Stimulated activated CD8-positive, alpha-beta memory T cell treated with anti-CD3 and anti-CD28 coated beads, Interleukin-15, amount 100 ng/mL, for 1 hour (primary cell): ENCODE measurements at regions not wholly inside any gene's neighbourhood (a gene's known extent, or its start where the extent isn't known, plus 50 kb on each side); places are given as distances from the start of the nearest gene placed in this dataset.
"Not testable (repeated sequence)": the region's sequence is repeated elsewhere in the genome, so short reads cannot be mapped to it uniquely, and the experiment has no call there.

Source experiments
- DNase-seq: peaks from one replicate; pipeline ENCODE4 v3.0.0-alpha.2; 2020; ENCODE audit warnings: low read depth

DNA sequence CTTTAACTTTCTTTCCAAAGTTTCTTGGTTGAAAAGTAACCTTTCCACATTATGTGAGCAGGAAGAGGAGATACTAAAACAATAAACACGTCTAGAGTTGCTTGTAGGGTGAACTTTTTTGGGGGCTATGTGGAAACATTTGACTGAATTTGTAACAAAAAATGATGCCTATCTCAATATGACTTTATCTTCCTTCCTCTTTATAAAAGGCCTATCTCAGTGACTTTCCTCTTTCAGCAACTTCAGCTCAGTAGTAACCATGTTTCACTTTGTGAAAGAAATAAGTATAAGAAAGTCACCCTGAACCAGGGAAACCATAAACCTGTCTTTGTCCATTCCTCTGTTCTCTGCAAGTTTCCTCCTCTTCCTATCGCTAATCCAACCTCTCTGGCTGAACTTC is 124.7 kb upstream of the TMEM164 start:
- DNase-seq: no peak

DNA sequence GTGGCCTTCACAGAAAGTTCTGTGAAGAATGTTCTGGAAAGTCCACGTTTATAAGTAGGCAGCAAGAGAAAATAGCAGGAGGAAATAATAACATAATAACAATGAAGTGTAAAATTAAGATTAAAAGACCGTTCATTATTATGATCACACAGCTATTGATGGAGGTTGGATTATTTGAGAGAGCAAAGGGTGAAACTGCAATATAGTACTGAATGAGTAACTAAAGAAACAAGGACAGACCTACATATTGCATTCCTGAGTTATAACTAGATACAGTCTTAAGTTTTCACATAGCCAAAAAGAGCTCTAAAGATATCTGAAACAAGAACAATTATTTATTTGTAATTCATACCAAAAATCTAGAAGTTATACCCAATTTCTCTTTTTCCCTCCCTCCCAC is 122.9 kb upstream of the TMEM164 start:
- DNase-seq: no peak

DNA sequence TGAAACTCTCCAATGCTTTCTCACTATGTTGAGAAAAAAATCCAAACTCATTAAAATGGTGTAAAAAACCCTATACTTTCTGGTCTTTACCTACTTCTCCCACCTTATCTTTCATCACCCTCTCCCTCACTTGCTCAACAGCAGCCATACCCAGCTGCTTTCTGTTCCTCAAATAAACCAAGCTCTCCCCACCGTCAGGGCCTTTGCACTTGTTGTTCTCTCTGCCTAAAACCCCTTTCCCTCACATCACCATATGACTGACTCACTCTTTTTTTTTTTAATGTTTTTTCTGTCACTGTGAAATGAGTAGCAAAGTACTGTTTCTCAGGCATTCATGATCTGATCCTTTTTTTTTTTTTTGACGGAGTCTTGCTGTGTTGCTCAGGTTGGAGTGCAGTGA is 122.3 kb upstream of the TMEM164 start:
- no peak for DNase-seq

DNA sequence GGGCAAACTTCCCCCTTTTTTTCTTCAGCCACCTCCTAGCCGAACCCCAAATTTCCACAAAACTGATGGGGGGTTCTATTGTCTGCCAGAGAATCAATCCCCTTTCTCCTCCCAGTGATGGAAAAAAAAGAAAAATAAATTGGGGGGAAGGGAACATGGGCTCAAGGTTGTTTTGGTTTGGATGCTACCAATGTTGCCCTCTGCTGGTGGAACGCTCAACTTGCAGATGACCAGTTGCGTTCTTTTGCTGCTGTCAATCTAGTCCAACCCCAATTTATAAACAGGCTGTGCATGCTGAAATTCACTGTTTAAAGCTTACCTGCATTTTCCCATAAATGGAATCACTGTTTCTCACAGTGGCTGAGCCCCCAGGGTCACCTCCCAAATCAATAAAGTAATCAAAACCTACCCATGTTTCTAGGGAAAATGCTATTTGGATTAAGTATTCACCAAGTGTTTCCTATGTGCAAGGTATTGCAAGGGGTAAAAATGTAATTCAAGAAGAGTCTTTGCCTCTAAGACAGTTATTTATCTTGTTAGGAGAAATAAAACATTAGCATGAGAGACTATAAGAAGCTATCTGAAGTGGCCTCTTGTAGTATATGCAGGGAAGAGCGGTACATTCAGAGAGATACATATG is 116.7 kb upstream of the TMEM164 start:
- DNase-seq: no peak

DNA sequence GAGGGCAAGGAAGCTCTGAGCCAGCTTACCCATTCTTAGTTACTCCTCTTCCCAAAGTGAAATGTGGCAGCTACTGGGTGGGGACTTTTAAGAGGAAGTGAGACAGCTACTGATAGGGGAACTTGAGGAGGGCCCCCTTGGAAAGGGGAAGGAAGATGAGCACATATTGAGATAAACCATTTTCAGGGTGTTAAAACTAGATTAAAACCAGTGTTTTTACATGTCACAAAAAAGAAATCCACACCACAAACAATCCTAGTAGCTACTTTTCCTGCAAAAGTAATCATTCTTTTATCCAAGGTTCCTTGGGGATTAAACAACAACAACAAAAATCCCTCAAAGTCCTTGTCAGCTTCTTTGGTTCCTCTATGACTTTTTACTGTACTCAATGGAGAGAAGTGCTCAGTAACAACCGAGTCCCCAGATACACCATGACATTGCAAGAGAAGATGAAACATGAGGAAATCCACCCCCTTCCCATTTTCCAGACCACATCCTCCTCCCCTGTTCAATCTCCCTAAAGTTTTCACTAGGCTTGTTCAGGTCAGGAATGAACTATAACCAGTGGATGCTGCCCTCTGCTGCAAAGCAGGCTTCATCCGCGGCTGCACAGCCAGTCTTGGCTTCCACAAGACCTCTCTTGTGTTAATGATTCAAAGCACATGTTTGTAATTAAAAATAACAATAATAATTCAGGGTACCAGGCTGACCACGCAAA is 113.5 kb upstream of the TMEM164 start:
- no peak for DNase-seq

DNA sequence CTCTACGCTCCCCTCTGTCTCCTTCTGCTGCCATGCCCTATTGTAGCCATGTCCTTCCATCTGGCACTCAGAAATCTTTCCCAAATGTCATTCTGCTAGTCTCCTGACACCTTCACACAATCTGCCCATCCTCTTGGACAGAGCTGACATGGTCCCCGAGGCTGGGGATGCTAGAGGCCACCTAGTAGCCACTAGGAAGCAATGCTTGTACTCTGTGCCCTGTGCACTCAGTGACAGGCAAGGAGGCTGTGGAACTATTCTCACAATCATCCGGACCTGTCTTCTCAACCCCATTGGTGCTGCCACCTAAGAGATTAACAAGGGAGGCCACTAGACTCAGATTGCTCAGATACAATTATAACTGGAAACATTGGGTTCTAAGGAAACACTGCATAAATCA is 112.6 kb upstream of the TMEM164 start:
- no peak for DNase-seq

DNA sequence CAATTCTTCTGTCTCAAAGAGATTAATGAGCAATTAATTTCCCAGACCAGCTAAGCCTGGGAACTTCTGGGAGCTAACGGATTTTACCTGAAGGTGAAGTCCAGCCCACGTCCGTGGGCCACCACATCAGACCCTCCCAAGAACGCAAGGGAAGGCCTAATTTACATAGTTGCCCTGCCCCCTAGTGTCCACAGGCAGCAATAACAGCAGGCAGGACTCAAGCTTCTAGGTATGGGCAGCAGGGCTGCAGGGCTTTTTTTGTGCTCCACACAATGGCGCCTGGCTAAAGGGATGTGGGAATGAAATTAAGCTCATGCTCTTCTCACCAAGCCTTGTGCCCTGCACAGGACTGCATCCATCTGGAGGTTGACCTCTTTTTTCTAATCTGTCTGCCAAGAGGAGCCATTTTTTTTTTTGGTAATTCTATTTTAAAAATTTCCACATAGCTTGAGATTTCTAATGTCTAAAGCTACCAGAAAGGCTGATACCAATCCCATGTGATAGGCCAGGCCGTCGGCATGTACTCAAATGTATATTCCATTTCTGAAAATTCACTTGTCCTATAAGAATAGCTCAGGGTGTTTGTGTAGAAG is 111.9 kb upstream of the TMEM164 start:
- DNase-seq: peak; percentile 6

DNA sequence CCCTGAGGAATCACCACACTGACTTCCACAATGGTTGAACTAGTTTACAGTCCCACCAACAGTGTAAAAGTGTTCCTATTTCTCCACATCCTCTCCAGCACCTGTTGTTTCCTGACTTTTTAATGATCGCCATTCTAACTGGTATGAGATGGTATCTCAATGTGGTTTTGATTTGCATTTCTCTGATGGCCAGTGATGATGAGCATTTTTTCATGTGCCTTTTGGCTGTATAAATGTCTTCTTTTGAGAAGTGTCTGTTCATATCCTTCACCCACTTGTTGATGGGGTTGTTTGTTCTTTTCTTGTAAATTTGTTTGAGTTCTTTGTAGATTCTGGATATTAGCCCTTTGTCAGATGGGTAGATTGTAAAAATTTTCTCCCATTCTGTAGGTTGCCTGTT is 106.9 kb upstream of the TMEM164 start:
- not testable (repeated sequence) for DNase-seq

DNA sequence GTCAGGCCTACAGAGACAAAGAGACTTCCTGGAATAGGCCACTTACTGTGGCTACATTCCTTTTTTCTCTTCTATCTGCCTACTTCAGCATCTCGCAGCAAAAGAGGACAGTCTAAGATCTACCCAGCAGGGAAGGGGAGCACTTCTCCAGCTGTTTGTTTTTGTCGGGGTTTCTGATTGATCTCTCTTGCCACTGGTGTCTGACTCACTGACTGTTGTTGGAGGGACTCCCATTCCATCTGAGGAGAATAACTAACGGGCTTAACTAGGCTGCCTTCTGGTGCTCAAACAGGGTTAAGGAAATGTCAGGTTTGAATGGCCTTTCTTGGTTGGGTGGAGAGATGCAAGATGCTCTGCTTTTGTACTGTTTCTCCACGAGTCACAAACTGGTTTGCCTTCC is 100.2 kb upstream of the TMEM164 start:
- no peak for DNase-seq

DNA sequence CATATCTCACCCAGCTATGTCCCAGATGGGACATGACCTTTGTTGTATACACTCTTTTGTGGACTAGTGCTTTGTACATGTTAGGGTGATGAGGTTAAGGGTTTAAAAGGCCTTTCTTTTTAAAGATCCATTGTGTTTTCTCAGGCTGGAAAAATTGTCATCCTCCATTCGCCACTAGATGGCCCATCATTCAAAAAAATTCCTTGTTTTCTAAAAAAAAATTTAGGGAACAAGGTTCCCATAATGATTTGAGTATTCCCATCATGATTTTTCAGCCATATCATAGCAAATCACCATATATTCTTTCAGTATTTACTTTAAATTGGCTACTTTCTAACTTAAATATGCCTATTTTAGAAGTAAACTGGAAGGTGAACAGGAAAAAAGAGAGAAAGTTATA is 91.9 kb upstream of the TMEM164 start:
- no peak for DNase-seq

DNA sequence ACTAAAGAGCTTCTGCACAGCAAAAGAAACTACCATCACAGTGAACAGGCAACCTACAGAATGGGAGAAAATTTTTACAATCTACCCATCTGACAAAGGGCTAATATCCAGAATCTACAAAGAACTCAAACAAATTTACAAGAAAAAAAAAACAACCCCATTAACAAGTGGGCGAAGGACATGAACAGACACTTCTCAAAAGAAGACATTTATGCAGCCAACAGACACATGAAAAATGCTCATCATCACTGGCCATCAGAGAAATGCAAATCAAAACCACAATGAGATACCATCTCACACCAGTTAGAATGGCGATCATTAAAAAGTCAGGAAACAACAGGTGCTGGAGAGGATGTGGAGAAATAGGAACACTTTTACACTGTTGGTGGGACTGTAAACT is 89.9 kb upstream of the TMEM164 start:
- DNase-seq: not testable (repeated sequence)

DNA sequence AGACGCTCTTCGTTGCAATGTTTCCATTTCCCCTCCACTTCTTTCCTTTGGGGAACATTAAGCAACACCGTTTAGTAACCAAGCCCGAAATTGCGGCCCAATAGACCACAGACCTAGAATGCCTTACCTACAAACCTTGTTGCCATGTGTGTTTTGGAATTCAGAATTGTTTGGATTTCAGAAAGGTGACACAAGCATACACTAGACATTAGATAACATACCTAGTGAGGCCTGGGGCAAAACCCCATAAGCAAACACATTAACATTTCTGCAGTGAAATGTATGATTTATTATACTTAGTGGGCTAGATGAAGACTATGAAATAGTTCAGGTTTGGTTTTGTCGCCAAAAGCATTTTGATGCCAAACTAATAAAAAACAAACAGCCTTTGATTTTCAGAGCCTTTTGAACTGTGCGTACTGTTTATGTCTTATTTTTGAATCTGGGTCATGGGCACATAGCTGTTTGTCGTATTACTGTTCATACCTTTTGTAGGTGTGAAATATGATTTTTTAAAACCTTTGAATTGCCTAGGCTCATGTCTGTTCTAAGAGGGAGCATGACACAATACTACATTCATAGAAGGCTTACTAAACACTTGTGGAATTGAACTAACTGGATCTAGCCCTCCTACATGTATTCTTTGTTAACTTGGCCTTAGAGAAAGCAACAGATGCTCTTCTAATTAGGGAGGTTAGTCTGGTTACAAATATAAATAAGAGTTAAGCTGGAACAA is 88.6 kb upstream of the TMEM164 start:
- DNase-seq: no peak

DNA sequence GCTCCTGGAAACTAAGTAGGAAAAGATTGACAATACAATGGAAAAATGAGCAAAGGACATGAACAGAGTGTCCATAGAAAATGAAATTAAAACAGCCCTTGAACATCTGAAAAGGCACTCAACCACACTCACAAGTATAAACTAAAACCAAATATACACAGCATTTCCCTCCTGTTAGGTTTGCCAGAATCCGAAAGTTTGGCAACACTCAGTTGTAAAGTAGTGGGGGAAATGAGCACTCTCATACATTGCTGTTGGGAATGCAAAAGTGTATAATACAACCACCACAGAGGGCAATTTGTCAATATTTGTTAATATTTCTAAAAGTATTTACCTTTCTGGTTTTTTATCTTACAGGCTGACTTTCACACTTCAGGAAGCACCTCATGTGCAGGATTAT is 84.2 kb upstream of the TMEM164 start:
- DNase-seq: no peak

DNA sequence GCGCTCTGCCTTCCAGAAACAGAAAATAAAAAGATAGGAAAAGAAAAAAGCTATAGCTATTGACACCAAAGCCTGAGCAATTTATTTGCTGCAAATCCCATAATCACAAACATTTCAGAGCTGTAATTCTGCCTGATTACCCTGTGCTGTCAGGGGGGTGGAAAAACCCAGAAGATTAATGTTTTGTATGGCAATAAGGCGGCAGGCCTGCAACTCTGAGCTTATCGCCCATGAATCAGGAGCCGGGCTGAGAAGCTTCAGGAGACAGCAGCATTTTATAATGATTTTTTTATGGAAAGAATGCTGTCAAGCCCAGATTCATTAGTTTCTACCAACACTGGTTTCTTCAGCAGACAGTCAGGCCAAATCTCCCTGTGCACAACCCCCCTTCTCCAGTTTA is 82.6 kb upstream of the TMEM164 start:
- DNase-seq: no peak

DNA sequence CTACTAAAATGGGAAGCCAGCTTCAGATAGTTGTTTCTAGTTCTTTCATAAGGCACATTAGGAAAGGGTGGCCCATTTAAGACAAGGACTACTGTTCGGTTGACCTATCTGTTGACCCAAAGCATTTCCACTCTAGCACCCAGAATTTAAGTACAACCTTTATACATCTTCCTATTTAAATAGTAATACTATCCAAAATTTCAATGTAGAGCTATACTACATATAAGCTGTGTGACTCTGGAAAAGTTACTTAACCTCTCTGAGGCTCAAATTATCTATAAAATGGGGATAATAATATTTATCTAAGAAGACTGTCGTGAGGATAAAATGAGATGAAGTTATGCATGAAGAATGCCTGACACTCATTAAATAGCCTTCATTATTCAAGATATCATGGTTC is 82.0 kb upstream of the TMEM164 start:
- no peak for DNase-seq

DNA sequence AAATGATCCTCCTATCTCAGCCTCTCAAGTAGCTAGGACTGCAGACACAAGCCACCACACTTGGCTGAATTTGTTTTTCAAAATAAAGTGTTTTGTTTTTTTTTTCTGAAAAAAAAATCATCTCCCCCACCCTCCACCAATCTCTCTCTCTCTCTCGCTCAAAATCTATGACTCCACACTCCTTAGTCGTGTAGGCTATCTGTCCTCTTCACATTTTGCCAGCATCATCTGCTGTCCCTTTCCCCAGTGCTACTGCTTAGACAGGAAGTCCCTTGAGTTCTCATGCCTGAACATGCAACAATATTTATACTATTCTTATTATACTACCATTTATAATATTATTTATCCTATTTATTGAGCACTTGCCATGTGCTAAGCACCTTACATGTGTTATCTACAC is 80.7 kb upstream of the TMEM164 start:
- no peak for DNase-seq

DNA sequence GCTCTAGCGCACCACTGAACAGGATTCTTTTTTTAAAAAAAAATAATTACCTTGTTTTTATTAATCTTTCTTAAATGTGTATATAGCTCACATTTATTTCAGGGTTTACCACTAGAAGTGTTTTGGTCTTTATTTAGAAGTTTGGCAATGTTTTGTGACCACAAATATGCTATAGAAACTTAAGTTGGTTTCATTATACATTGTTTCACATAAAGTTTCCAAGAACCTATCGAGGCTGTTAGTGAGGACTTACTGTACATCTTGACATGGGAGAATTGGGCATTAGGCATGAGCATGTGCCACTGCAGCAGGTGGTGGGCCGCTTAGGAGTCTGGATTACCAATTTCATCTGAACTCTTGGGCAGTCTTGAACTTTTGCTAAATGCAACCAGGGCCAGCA is 77.9 kb upstream of the TMEM164 start:
- DNase-seq: not testable (repeated sequence)

DNA sequence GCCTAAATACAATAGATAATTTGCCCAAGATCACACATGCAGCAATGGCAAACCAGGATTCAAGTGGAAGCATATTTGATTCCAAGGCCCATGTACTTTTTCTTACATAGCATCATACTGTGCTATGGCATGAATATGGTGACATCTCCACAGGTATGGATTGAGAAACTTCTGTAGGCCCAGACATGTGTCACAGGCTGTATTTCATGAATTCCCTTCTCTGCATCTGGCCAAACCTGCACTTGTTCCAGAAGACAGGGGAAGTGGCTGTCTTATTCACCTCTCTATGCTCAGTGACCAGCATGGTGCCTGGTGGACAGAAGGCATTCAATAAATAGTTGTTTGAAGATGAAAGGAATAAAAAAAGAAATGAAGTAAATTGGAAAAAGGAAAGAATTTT is 77.3 kb upstream of the TMEM164 start:
- DNase-seq: no peak

DNA sequence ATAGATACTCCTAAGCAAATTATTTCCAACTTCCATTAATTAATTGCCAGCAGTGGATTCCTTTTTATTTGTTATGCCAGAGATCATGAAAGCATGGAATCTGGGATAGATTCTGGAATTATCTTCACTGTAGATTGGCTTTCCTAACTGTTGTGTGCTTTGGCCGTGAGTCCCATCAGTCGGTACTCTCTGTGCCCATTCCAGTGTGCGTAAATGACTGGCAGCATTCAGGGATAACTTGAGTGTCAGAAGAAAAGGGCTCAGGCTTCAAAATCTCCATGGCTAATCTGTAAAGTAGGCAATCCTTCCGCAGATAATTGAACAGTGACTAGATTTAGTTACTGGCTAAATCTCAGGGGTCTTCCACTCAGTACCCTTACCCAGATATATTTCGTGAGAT is 76.8 kb upstream of the TMEM164 start:
- DNase-seq: no peak

DNA sequence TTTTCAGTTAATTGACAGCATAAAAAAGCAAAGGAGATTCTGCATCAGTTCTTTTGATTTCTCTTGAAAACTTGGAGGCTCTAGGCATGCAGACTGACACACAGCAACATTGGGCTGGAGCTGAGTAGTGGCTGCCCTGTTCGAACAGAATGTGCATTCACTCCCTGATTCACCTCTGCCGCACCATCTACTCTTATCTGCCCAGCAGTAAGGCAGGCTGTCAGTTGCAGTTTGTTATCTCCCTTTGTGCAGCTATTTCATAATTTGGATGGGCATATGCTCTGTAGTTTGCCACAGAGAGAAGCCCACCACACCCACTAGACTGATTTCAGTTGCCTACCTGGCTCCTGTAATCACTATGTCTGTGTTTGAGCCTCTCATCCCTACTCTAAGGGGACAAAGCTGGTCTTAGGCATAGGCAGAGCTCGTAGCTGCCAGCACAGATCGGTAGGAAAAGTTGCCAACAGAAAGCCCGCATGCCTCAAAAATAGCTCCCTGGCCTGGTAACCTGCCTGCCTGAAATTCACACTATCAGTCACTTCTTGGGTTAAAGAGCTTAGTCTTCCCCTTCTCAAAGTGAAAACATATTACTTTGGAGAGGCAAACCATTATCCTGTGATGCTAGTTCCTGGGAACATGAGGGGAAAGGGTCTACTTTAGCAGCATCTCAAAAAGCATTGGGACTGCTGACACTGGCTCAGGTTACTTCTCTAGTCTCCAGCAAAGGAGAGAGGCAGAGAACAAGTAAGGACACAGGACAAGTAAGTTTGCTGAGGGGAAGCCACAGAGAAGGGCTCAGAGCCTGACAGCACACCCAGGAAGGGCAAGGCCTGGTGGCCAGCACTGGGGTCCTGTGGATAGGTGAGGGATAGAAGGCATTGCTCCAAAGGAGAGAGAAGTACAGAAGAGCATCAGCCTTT is 75.9 kb upstream of the TMEM164 start:
- DNase-seq: no peak

DNA sequence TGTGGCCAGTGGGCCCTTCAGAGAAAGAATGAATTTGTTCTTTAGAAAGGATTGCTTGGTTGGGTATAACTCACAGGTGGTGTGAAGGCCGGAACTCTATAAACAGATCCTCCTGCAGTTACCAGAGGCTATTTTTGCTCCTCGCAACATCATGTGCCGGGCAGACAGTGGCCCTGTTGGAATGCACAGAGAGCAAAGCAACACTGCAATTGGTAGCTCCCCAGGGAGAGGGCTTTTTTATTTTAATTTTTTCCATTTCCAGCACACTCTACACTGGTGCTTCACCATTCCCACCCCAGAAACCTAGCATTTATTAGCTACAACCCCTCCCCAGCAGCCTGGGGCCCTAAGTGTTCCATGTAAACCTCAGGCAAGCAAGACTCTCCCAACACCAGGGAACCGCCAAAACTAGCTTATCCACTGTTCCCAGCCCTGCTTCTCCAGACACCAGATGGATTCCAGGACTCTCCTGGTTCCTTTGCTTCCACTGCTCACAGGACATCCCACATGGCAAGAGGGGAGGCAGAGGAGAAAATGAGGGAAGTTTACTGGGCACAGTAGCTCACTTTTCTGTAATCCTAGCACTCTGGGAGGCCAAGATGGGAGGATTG is 75.1 kb upstream of the TMEM164 start:
- DNase-seq: no peak
